HG02870 (cell line): ENCODE measurements at regions not wholly inside any gene's neighbourhood (a gene's known extent, or its start where the extent isn't known, plus 50 kb on each side); places are given as distances from the start of the nearest gene placed in this dataset.
"Not testable (repeated sequence)": the region's sequence is repeated elsewhere in the genome, so short reads cannot be mapped to it uniquely, and the experiment has no call there.

Experiments
- ATAC-seq: cut with Tn5 transposase; IDR thresholded peaks from one replicate; pipeline ENCODE4 v1.9.1; 2021; ENCODE audit warnings: mild to moderate bottlenecking, moderate library complexity; ENCODE audit not compliant: unreplicated experiment

GRCh38 chr7:131867461-131867860 is 311.0 kb upstream of the PODXL start:
- no peak for ATAC-seq

- no peak for ATAC-seq
These were observed 309.5 kb upstream of the PODXL start for GRCh38 chr7:131865911-131866310.

GRCh38 chr7:131861620-131862346 is 305.4 kb upstream of the PODXL start:
- ATAC-seq, result no peak

DNA sequence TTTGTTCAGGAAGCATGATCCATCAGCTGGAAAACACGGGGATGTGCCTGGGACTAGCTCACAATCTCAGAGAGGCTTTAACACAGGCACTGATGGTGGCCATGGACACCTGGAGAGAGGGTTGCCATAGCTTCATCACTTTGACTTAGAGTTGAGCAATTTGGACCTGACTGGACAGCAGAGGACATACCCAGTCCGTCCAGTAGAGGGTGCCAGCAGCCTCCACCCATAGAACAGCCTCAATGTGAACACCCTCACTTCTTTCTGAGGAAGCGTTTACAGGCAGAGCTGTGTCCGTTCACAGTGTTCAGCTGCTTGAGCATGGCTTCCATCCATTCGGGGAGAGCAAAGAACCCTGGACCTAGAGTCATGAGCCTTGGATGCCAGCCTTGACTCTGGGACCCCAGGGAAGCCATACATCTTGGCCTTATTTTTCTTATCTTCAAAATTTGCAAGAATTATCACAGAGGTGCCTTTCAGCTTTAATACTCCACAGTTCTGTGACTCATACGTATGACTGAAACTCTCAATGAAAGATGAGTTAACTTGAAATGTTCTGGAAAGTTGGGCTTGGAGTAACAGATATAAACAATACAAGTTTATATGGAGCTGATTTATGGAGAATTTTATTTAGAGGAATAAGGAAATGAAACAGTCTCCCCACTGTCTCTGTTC is 302.9 kb upstream of the PODXL start:
- ATAC-seq, result peak; percentile 94

DNA sequence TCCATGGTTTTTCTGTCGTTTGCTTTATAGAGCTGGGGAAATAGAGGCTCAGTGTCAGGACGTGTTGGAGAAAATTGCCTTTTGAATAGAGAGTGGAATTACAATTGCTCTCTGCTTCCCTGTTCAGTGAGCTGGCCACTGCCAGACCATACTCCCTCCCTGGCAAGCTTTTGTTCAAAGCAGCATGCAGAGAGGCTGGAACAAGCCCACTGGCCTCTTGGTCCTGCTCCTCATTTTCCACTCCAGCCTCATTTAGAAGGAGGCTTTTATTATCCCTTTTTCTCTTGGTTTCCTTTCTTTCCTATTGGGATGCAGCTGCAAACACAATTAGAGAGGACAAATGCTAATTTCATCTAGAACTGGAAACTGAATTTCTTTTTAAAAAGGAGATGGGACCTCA is 302.2 kb upstream of the PODXL start:
- no peak for ATAC-seq

- no peak for ATAC-seq
These were observed 293.0 kb upstream of the PODXL start for GRCh38 chr7:131849472-131849871.

DNA sequence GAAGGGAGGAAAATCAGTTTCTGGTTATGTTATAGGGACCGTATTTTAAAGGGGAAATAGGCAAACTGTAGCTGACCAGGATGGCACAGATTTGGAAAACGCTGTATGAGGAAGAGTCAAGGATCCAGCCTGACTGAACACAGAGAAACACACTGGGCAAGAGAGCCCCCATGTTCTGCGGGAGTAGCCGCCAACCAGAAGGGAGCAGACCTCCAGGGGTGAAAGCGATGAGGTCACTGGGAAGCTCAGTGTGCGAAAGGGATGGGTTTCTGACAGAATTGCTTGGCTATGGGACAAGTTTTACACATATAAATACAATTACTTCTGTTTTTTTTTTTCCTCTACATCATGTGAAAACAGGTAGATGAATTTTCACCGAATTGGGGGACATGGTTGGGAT is 291.6 kb upstream of the PODXL start:
- no peak for ATAC-seq

GRCh38 chr7:131845573-131846314 is 289.3 kb upstream of the PODXL start:
- no peak for ATAC-seq

DNA sequence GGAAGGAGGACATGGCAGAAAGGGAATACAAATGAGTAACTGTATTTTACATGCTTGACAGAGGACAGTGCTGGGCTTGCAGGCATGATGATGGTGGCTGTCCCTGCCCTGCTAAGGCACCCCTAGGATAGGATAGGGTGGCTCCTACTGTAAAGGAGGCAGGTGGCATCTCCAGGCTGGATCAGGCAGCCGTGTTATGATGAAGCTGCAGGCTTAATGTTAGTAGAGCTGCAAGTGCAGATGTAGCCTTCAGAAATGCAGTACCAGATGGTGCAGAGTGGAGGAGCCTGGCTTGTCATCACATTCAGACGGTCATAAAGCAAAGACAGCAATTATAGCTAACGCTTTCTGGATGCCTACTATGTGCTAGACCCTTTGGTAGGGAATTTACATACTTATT is 287.9 kb upstream of the PODXL start:
- no peak for ATAC-seq

- ATAC-seq, result no peak
These were observed 287.5 kb upstream of the PODXL start for GRCh38 chr7:131843898-131844331.

GRCh38 chr7:131839967-131840690 is 283.7 kb upstream of the PODXL start:
- no peak for ATAC-seq

- ATAC-seq, result no peak
These were observed 280.3 kb upstream of the PODXL start for GRCh38 chr7:131836733-131837132.

GRCh38 chr7:131835141-131835540 is 278.7 kb upstream of the PODXL start:
- no peak for ATAC-seq

DNA sequence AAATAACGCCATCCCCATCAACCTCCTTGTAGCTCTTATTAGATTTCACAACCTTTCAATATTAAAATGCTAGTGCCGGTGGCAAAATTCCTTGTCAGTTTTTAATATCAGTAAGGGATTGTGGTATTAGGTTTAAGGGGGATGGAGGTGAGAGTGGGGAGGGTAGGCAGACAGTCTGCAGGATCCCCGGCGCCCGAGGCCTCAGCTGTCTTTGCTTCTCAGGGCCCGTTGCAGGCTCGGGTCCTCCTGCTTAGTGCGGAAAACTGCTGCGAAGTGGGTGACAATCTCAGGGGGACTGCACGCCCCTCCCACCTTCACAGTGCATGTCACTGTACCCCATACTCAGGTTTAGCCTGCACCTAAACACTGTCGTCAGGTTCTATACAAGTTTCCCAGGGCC is 274.3 kb upstream of the PODXL start:
- no peak for ATAC-seq

GRCh38 chr7:131829947-131830558 is 273.6 kb upstream of the PODXL start:
- no peak for ATAC-seq

GRCh38 chr7:131827421-131827820 is 271.0 kb upstream of the PODXL start:
- ATAC-seq, result no peak

DNA sequence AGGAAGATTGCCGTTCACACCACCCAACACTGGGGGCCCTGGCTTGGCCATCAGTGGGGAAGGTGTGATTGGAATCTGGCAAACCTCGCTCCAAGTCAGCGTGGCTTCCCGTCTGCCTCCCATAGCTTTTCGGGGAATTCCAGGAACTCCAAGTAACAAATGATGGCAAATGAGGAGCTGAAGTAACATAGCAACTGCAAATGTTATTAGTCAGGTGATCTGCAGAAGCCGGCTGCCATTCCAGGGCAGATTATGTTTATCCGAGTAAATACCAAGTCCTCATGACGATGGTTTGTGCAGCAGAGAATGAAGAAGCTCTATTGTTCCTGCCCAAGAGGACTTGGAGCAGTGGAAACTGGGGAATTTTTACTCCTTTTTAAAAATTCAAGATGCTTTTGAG is 270.5 kb upstream of the PODXL start:
- ATAC-seq, result no peak

- ATAC-seq, result not testable (repeated sequence)
These were observed 267.6 kb upstream of the PODXL start for GRCh38 chr7:131823961-131824440.

DNA sequence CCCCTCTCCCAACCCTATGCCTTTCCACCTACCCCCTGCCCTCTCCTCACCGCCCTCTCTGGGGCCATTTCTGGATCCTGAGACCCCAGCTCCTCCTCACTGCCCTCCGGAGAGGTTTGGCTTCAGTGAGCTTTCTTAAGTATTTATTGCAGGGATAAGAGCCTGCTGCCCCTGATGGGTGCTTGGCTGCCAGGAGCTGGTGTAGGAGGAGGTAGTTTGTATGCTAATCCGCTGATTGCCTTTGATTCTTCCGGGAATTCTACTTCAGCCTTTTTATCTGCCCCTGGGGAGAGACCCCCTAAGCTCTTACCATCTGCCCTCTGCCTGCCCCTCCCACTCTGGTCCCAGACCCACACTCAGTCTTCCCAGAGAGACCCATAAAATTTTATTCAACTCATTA is 263.5 kb upstream of the PODXL start:
- no peak for ATAC-seq

GRCh38 chr7:131816391-131817007 is 260.1 kb upstream of the PODXL start:
- no peak for ATAC-seq
